ENCODE measurements at regions not wholly inside any gene's neighbourhood (a gene's known extent, or its start where the extent isn't known, plus 50 kb on each side); places are given as distances from the start of the nearest gene placed in this dataset.

- TF ChIP-seq, protein P1, sequence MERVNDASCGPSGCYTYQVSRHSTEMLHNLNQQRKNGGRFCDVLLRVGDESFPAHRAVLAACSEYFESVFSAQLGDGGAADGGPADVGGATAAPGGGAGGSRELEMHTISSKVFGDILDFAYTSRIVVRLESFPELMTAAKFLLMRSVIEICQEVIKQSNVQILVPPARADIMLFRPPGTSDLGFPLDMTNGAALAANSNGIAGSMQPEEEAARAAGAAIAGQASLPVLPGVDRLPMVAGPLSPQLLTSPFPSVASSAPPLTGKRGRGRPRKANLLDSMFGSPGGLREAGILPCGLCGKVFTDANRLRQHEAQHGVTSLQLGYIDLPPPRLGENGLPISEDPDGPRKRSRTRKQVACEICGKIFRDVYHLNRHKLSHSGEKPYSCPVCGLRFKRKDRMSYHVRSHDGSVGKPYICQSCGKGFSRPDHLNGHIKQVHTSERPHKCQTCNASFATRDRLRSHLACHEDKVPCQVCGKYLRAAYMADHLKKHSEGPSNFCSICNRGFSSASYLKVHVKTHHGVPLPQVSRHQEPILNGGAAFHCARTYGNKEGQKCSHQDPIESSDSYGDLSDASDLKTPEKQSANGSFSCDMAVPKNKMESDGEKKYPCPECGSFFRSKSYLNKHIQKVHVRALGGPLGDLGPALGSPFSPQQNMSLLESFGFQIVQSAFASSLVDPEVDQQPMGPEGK (CRISPR knock-in tag; IDR thresholded peaks at IDR 0.05; ENCODE audit: borderline replicate concordance): no peak
- TF ChIP-seq FOXA1 (IDR thresholded peaks at IDR 0.05; ENCODE audit: borderline replicate concordance) (no peak), MXI1 (IDR thresholded peaks at IDR 0.05; ENCODE audit: low read depth, low read length) (no peak), HNRNPUL1 (IDR thresholded peaks at IDR 0.05; ENCODE audit: low read length) (no peak), PRDM10 (IDR thresholded peaks at IDR 0.05; ENCODE audit: partially characterized antibody) (no peak), CBX2 (IDR thresholded peaks at IDR 0.05; ENCODE audit: insufficient read depth, low read length, poor library complexity, severe bottlenecking) (no peak), EZH2 (IDR thresholded peaks at IDR 0.05; ENCODE audit: borderline replicate concordance, low read depth, low read length) (no peak)
- TF ChIP-seq, protein P2, sequence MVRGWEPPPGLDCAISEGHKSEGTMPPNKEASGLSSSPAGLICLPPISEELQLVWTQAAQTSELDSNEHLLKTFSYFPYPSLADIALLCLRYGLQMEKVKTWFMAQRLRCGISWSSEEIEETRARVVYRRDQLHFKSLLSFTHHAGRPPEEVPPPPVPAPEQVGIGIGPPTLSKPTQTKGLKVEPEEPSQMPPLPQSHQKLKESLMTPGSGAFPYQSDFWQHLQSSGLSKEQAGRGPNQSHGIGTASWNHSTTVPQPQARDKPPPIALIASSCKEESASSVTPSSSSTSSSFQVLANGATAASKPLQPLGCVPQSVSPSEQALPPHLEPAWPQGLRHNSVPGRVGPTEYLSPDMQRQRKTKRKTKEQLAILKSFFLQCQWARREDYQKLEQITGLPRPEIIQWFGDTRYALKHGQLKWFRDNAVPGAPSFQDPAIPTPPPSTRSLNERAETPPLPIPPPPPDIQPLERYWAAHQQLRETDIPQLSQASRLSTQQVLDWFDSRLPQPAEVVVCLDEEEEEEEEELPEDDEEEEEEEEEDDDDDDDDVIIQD (CRISPR knock-in tag; IDR thresholded peaks at IDR 0.05): no peak
- TF ChIP-seq, protein P3, sequence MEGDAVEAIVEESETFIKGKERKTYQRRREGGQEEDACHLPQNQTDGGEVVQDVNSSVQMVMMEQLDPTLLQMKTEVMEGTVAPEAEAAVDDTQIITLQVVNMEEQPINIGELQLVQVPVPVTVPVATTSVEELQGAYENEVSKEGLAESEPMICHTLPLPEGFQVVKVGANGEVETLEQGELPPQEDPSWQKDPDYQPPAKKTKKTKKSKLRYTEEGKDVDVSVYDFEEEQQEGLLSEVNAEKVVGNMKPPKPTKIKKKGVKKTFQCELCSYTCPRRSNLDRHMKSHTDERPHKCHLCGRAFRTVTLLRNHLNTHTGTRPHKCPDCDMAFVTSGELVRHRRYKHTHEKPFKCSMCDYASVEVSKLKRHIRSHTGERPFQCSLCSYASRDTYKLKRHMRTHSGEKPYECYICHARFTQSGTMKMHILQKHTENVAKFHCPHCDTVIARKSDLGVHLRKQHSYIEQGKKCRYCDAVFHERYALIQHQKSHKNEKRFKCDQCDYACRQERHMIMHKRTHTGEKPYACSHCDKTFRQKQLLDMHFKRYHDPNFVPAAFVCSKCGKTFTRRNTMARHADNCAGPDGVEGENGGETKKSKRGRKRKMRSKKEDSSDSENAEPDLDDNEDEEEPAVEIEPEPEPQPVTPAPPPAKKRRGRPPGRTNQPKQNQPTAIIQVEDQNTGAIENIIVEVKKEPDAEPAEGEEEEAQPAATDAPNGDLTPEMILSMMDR (IDR thresholded peaks at IDR 0.05 in 2 of 3, conservative IDR thresholded peaks at IDR 0.05 in 1 of 3; ENCODE audit: insufficient read depth in 2 of 3, low read depth in 1 of 3, low read length in 3 of 3): no peak
Observed at GRCh38 chr16:24635900-24636610, 93.4 kb upstream of the TNRC6A start.
